PC-9 (cell line): ENCODE measurements at regions not wholly inside any gene's neighbourhood (a gene's known extent, or its start where the extent isn't known, plus 50 kb on each side); places are given as distances from the start of the nearest gene placed in this dataset.

ENCODE experiments used
- EZH2 ChIP-seq: fragments of 200-600 bp; sonication (generic); IDR thresholded peaks from 2 replicates; pipeline ENCODE4 v1.8.0; 2017; ENCODE audit warnings: antibody characterized with exemption, low read depth
- TF ChIP-seq, protein P1 (sequence below): fragments of 200-600 bp; sonication (generic); conservative IDR thresholded peaks from 2 replicates; pipeline ENCODE4 v1.6.1; 2017; ENCODE audit warnings: mixed run types, antibody characterized with exemption, mild to moderate bottlenecking, moderate library complexity

DNA sequence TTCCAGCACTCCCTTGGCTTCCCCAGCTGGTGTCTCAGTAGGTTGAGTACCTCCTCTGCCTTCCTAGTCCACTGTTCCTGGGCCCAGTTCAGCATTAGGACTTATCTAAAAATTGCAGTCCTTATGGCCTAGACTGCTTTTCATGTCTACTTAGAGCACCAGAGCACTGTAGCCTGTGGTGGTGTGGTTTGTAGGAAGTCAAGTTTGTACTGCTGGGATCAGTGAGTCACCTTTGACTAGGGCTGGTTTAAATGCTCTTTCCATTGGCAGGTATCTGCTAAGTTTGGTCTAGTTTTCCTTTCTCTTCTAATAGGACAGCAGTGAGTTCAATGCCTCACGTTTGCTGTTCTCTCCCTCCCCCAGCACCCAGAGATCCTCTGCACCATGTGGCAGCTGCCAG is 233.6 kb upstream of the WDFY3 start:
- TF ChIP-seq, protein P1, sequence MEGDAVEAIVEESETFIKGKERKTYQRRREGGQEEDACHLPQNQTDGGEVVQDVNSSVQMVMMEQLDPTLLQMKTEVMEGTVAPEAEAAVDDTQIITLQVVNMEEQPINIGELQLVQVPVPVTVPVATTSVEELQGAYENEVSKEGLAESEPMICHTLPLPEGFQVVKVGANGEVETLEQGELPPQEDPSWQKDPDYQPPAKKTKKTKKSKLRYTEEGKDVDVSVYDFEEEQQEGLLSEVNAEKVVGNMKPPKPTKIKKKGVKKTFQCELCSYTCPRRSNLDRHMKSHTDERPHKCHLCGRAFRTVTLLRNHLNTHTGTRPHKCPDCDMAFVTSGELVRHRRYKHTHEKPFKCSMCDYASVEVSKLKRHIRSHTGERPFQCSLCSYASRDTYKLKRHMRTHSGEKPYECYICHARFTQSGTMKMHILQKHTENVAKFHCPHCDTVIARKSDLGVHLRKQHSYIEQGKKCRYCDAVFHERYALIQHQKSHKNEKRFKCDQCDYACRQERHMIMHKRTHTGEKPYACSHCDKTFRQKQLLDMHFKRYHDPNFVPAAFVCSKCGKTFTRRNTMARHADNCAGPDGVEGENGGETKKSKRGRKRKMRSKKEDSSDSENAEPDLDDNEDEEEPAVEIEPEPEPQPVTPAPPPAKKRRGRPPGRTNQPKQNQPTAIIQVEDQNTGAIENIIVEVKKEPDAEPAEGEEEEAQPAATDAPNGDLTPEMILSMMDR = no peak
- TF ChIP-seq EZH2 = no peak
